HepG2 (cell line): ENCODE measurements at regions not wholly inside any gene's neighbourhood (a gene's known extent, or its start where the extent isn't known, plus 50 kb on each side); places are given as distances from the start of the nearest gene placed in this dataset.

Experiments
- ATAC-seq: fragments of 200-7000 bp; cut with Tn5 transposase; 3 replicates; pipeline ENCODE4 v1.9.1; 2020; ENCODE audit warnings: mild to moderate bottlenecking, moderate library complexity
- BruUV-seq: library from RNA; stranded (reverse); fragments of 400-500 nt; replicated peaks from 2 replicates; lab custom pipeline; 2021; lab: Mats Ljungman, UMichigan
- CTCF ChIA-PET: fragments of 300-600 bp; formaldehyde crosslinking; extraction: SDS; loops from one replicate; lab custom pipeline; 2021; ENCODE audit warnings: low total read pairs, inconsistent platforms, low intra/inter-chr PET ratio; lab: Yijun Ruan, JAX
- POLR2A ChIA-PET: fragments of 350-600 bp; sonication (Branson Sonifier 250); formaldehyde crosslinking; loops from one replicate; lab custom pipeline; 2020; ENCODE audit warnings: antibody characterized with exemption, inconsistent platforms; lab: Yijun Ruan, JAX
- DNase-seq: peaks from one replicate; pipeline ENCODE4 v3.0.0-alpha.2; 2015; ENCODE audit warnings: low spot score
- FAIRE-seq: peaks from 3 replicates; lab custom pipeline; 2011; peaks lifted over from hg19 to GRCh38; lab: Jason Lieb, UNC
- H2AFZ ChIP-seq: one replicate; pipeline ENCODE4 v1.6.1; 2011; ENCODE audit warnings: low read length, inconsistent platforms
- H3K27ac ChIP-seq: fragments of 300-600 bp; 3 replicates; pipeline ENCODE4 v1.8.0; 2011; ENCODE audit warnings: mixed run types, mild to moderate bottlenecking, mixed read lengths, low read length, inconsistent platforms; ENCODE audit not compliant: insufficient read depth; ENCODE audit errors: extremely low read length
- H3K27me3 ChIP-seq, 2 experiments: fragments of 200-600 bp in 1 of 2; 2 replicates in 1 of 2; 3 replicates in 1 of 2; pipeline versions ENCODE4 v1.6.0 to v1.8.0; 2011; ENCODE audit warnings: low read length in 2 of 2, mild to moderate bottlenecking in 2 of 2, moderate library complexity in 2 of 2, inconsistent platforms in 1 of 2; ENCODE audit not compliant: insufficient read depth in 2 of 2, control insufficient read depth in 1 of 2
- H3K36me3 ChIP-seq, 2 experiments: fragments of 200-600 bp in 1 of 2; replicated peaks in 1 of 2; 2 replicates in 1 of 2; 3 replicates in 1 of 2; pipeline versions ENCODE4 v1.5.1 to v1.8.0; 2011; ENCODE audit warnings: low read length in 2 of 2, inconsistent platforms in 1 of 2; ENCODE audit not compliant: insufficient read depth in 2 of 2, control insufficient read depth in 1 of 2
- H3K4me1 ChIP-seq: 2 replicates; pipeline ENCODE4 v1.5.1; 2012; ENCODE audit warnings: low read length, inconsistent platforms; ENCODE audit not compliant: insufficient read depth
- H3K4me2 ChIP-seq: 2 replicates; pipeline ENCODE4 v1.6.0; 2011; ENCODE audit warnings: low read depth, low read length, inconsistent platforms
- H3K4me3 ChIP-seq, 3 experiments: fragments of 200-600 bp in 1 of 3; sonication (generic), shearing (Covaris generic) in 1 of 3; replicated peaks in 1 of 3; 2 replicates each; pipeline ENCODE4 v1.5.1; 2011 to 2016; ENCODE audit warnings: low read length in 3 of 3, inconsistent platforms in 2 of 3, low read depth in 2 of 3, mild to moderate bottlenecking in 2 of 3, control low read depth in 1 of 3, mixed read lengths in 1 of 3; ENCODE audit not compliant: insufficient read depth in 1 of 3
- H3K79me2 ChIP-seq: one replicate; pipeline ENCODE4 v1.6.1; 2011; ENCODE audit warnings: low read length, inconsistent platforms; ENCODE audit not compliant: insufficient read depth
- H3K9ac ChIP-seq: 2 replicates; pipeline ENCODE4 v1.6.0; 2011; ENCODE audit warnings: mild to moderate bottlenecking, low read depth, low read length, inconsistent platforms; ENCODE audit not compliant: insufficient read depth
- H3K9me3 ChIP-seq: 2 replicates; pipeline ENCODE4 v1.5.1; 2012; ENCODE audit warnings: mild to moderate bottlenecking, low read length
- H4K20me1 ChIP-seq: 2 replicates; pipeline ENCODE4 v1.6.0; 2011; ENCODE audit warnings: inconsistent platforms, mild to moderate bottlenecking, low read length, moderate library complexity; ENCODE audit not compliant: insufficient read depth
- CBX2 ChIP-seq, 2 experiments: fragments of 200-600 bp in 1 of 2; sonication (generic); formaldehyde crosslinking in 1 of 2; IDR thresholded peaks; 2 replicates each; pipeline versions ENCODE4 v1.7.0 to v1.8.1; 2018 to 2022; ENCODE audit warnings: low read depth in 2 of 2, low read length in 1 of 2, mild to moderate bottlenecking in 1 of 2, missing genetic modification reagents in 1 of 2
- HIVEP1 ChIP-seq: sonication (generic); formaldehyde crosslinking; IDR thresholded peaks from 2 replicates; pipeline ENCODE4 v1.4.0; 2020; ENCODE audit warnings: mild to moderate bottlenecking, missing genetic modification reagents
- HOXD1 ChIP-seq: sonication (generic); formaldehyde crosslinking; IDR thresholded peaks from 2 replicates; pipeline ENCODE4 v1.5.0; 2020; ENCODE audit warnings: missing genetic modification reagents
- KAT2B ChIP-seq: fragments of 150-350 bp; IDR thresholded peaks from 2 replicates; pipeline ENCODE4 v1.6.1; 2014; ENCODE audit warnings: low read depth, low read length, borderline replicate concordance
- MED1 ChIP-seq: sonication (generic); formaldehyde crosslinking; IDR thresholded peaks from 2 replicates; pipeline ENCODE4 v1.4.0; 2020; ENCODE audit warnings: missing genetic modification reagents
- PHF8 ChIP-seq: sonication (generic); formaldehyde crosslinking; IDR thresholded peaks from 2 replicates; pipeline ENCODE4 v1.5.0; 2020; ENCODE audit warnings: missing genetic modification reagents
- RCOR2 ChIP-seq: IDR thresholded peaks from 2 replicates; pipeline ENCODE4 v1.6.1; 2016; ENCODE audit warnings: missing biosample characterization, missing genetic modification reagents
- TMF1 ChIP-seq: sonication (generic); formaldehyde crosslinking; IDR thresholded peaks from 2 replicates; pipeline ENCODE4 v1.8.1; 2022; ENCODE audit warnings: low read depth, missing genetic modification reagents
- ZNF674 ChIP-seq: sonication (generic); formaldehyde crosslinking; IDR thresholded peaks from 2 replicates; pipeline ENCODE4 v1.5.0; 2020; ENCODE audit warnings: low read depth, mild to moderate bottlenecking, missing genetic modification reagents
- ZNF678 ChIP-seq: sonication (generic); formaldehyde crosslinking; IDR thresholded peaks from 2 replicates; pipeline ENCODE4 v1.4.0; 2020; ENCODE audit warnings: mild to moderate bottlenecking, missing genetic modification reagents
- WGBS: methylation state at CpG from one replicate; pipeline ENCODE4 v1.1.6; 2017; ENCODE audit warnings: low lambda C conversion rate; 5-methylcytosine and 5-hydroxymethylcytosine counted together
- in situ Hi-C: cut with HindIII; loops from 2 replicates; pipeline ENCODE4 v1.10.0; 2017; ENCODE audit warnings: low pct_unique_long_range_greater_than_20kb; ENCODE audit not compliant: extremely low pct_ligation_motif_present
- intact Hi-C: fragments of 100-400 bp; cut with micrococcal nuclease; formaldehyde crosslinking; loops from one replicate; pipeline ENCODE4 v1.10.0; 2022; ENCODE audit not compliant: unreplicated experiment
- TF ChIP-seq, protein P1 (sequence below): sonication (generic); formaldehyde crosslinking; IDR thresholded peaks from 2 replicates; pipeline ENCODE4 v1.4.0; 2020; ENCODE audit warnings: mild to moderate bottlenecking, missing genetic modification reagents

GRCh38 chr6:139429580-139430145 lies 55.2 kb upstream of the CITED2 start:
- peaks cover 0 to 3% of the 10 kb centered on the region in 2 experiments; a peak in 1 of 5 replicates for H3K27me3 ChIP-seq
- ATAC-seq (no peak), FAIRE-seq (no peak), DNase-seq (no peak)
- H4K20me1 ChIP-seq: no peaks in the 10 kb centered on the region
- in situ Hi-C loops: no loop called here
- no peak overlapping the region for H2AFZ ChIP-seq
- ChIA-PET CTCF (no interaction called here), POLR2A (no interaction called here)
- intact Hi-C loops: no loop called here
- H3K4me2 ChIP-seq: no peak overlapping the region
- TF ChIP-seq HIVEP1 (CRISPR knock-in tag): no peak
- no peak for TF ChIP-seq TMF1 (CRISPR knock-in tag)
- TF ChIP-seq ZNF678 (CRISPR knock-in tag): no peak
- TF ChIP-seq RCOR2: no peak
- no peak for TF ChIP-seq ZNF674
- no peak for TF ChIP-seq CBX2 (IDR thresholded peaks at IDR 0.05; ENCODE audit: low read depth, low read length)
- TF ChIP-seq CBX2 (CRISPR knock-in tag; IDR thresholded peaks at IDR 0.05; ENCODE audit: low read depth): no peak
- no peak for TF ChIP-seq HOXD1 (CRISPR knock-in tag)
- no peak overlapping the region for H3K4me3 ChIP-seq
- H3K36me3 ChIP-seq: no peaks in the 10 kb centered on the region
- no peak overlapping the region for H3K27ac ChIP-seq
- H3K4me1 ChIP-seq: peaks cover 20% of the 10 kb centered on the region
- WGBS: 76% methylated on average over 7 of the region's 7 CpGs
- no peak overlapping the region for H3K9ac ChIP-seq
- no peaks in the 10 kb centered on the region for H3K79me2 ChIP-seq
- no TSS peak for BruUV-seq
- H3K9me3 ChIP-seq: peaks cover 8% of the 10 kb centered on the region; the same call in 1 of the 2 replicates

DNA sequence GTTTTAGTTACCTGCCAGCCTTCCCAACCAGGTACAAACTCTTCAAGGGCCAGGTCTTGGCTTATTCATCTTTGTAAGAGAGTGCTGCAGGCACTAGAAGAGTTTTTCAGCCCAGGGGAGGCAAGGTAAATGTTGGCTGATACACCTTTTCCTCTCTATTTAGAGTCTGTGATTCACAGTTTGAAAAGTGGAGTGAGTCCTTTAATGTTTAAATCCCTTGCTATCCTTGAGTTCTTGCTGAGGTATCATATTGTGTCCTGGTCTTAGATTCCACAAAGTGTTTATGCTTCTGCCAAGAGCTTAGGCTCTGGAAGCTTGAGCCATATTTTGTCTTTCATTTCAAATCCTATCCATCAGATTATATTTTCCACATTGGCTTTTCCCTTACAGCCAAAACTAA lies 52.8 kb upstream of the CITED2 start:
- H3K9ac ChIP-seq: no peak overlapping the region
- DNase-seq (no peak), ATAC-seq (no peak), FAIRE-seq (no peak)
- no peak overlapping the region for H2AFZ ChIP-seq
- in situ Hi-C loops (no loop called here), intact Hi-C loops (no loop called here)
- no TSS peak for BruUV-seq
- no peaks in the 10 kb centered on the region for H4K20me1 ChIP-seq
- no peak overlapping the region for H3K4me3 ChIP-seq
- POLR2A ChIA-PET: no interaction called here
- H3K36me3 ChIP-seq: no peaks in the 10 kb centered on the region
- H3K4me1 ChIP-seq: peaks cover 8% of the 10 kb centered on the region
- no peak overlapping the region for H3K4me2 ChIP-seq
- CTCF ChIA-PET: no interaction called here
- H3K27ac ChIP-seq: no peak overlapping the region
- no peaks in the 10 kb centered on the region for H3K79me2 ChIP-seq
- H3K27me3 ChIP-seq: peaks cover 0 to 2% of the 10 kb centered on the region in 2 experiments; a peak in 1 of 5 replicates
- peaks cover 8% of the 10 kb centered on the region; the same call in 1 of the 2 replicates for H3K9me3 ChIP-seq
- TF ChIP-seq KAT2B (no peak), MED1 (CRISPR knock-in tag) (no peak), PHF8 (CRISPR knock-in tag) (no peak)
- TF ChIP-seq, protein P1, sequence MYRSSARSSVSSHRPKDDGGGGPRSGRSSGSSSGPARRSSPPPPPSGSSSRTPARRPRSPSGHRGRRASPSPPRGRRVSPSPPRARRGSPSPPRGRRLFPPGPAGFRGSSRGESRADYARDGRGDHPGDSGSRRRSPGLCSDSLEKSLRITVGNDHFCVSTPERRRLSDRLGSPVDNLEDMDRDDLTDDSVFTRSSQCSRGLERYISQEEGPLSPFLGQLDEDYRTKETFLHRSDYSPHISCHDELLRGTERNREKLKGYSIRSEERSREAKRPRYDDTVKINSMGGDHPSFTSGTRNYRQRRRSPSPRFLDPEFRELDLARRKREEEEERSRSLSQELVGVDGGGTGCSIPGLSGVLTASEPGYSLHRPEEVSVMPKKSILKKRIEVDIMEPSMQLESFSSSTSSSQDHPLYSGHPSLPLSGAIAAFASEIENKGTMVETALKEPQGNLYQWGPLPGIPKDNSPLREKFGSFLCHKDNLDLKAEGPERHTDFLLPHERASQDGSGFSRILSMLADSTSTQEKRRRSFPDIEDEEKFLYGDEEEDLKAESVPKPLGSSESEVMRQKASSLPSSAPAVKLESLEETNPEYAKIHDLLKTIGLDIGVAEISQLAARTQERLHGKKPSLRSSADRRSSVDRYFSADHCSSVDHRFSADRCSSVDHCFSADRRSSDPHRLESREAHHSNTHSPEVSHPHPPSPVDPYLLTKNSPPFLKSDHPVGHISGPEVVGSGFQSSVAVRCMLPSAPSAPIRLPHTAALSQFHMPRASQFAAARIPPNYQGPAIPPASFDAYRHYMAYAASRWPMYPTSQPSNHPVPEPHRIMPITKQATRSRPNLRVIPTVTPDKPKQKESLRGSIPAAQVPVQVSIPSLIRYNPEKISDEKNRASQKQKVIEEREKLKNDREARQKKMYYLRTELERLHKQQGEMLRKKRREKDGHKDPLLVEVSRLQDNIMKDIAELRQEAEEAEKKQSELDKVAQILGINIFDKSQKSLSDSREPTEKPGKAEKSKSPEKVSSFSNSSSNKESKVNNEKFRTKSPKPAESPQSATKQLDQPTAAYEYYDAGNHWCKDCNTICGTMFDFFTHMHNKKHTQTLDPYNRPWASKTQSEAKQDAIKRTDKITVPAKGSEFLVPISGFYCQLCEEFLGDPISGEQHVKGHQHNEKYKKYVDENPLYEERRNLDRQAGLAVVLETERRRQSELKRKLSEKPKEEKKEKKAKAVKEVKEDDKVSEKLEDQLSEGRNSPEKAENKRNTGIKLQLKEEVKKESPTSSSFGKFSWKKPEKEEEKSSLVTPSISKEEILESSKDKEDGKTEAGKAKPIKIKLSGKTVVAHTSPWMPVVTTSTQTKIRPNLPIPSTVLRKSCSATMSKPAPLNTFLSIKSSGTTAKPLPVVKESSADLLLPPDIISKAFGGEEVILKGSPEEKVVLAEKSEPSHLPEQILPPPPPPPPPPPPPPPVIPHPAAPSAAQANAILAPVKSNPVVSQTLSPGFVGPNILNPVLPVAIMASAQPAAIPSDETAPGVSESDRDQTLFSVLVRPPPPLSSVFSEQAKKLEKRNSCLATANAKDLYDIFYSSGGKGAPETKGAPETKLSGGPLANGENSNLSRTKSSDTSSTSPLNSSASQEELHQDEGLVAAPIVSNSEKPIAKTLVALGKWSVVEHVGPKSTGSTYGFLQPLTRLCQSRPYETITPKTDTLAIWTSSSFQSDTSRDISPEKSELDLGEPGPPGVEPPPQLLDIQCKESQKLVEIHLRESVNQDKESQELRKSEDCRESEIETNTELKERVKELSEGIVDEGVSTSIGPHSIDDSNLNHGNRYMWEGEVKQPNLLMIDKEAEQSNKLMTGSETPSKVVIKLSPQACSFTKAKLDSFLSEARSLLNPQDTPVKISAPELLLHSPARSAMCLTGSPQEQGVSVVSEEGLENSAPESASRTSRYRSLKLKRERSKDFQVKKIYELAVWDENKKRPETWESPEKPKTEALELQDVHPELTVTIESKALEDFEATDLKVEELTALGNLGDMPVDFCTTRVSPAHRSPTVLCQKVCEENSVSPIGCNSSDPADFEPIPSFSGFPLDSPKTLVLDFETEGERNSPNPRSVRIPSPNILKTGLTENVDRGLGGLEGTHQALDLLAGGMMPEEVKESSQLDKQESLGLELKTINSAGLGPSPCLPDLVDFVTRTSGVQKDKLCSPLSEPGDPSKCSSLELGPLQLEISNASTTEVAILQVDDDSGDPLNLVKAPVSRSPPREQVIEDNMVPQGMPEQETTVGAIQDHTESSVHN (CRISPR knock-in tag): no peak
